HG03103 (cell line): ENCODE measurements at regions not wholly inside any gene's neighbourhood (a gene's known extent, or its start where the extent isn't known, plus 50 kb on each side); places are given as distances from the start of the nearest gene placed in this dataset.

Source experiments
- ATAC-seq: cut with Tn5 transposase; IDR thresholded peaks from one replicate; pipeline ENCODE4 v1.9.1; 2021; ENCODE audit warnings: low read depth; ENCODE audit not compliant: unreplicated experiment

DNA sequence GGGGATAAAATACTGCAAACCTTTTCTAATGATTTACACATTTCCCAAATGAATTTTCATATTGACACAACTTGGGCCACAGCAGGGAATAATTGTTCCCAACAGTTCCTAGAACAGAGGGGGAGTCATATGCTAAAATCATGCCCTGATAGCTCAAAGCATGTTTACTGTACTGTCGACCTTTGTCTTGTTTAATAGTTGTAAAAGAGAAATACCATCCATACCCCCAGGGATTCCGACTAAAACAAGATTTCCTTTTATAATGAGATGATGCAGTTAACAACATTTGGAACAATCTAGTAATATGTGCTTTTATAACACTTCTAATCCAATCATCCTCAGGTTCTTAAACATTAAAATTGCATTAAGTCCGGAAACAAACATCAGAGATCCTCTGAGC is 759.7 kb downstream of the OLFM4 start:
- no peak for ATAC-seq

GRCh38 chr13:53800011-53800410 is 771.4 kb downstream of the OLFM4 start:
- no peak for ATAC-seq

- no peak for ATAC-seq
Measured at GRCh38 chr13:53807251-53807834, 778.7 kb downstream of the OLFM4 start.

DNA sequence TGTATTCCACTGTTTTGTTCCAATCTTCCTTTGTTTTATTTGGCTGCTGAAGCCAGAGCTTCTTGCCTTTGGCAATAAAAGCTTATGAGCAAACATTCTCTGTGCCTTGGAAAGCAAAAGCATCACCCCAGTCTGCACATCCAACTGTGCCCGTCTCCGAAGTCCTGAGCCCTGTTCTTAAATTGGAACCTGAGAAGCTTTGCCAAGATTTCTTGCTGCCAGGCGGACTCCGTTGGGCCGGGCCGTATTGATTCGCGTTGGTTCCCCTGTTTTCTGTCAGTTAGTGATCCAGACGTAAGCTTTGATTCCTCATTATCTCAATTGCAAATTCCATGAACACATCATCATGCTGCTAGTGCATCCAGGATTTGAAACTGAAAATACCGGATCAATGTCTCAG is 793.0 kb downstream of the OLFM4 start:
- no peak for ATAC-seq

- no peak for ATAC-seq
Measured at GRCh38 chr13:53822136-53822535, 793.5 kb downstream of the OLFM4 start.

DNA sequence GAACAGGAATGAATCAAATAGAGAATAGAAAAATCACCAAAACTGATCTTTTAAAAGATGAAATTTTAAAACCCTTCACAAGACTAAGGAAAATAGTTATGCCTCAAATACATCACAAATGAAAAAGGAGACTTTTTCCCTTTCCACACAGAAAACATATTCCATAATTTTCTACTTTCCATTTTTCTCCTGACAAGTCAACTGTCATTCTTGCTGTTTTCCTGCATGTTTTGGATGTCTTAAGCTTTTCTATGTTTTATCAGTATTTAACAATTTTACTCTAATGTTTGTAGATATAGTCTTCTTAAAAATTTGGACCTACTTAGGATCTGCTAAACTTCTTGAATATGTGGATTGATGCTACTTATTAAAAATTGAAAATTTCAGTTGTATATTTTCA is 810.8 kb downstream of the OLFM4 start:
- no peak for ATAC-seq

DNA sequence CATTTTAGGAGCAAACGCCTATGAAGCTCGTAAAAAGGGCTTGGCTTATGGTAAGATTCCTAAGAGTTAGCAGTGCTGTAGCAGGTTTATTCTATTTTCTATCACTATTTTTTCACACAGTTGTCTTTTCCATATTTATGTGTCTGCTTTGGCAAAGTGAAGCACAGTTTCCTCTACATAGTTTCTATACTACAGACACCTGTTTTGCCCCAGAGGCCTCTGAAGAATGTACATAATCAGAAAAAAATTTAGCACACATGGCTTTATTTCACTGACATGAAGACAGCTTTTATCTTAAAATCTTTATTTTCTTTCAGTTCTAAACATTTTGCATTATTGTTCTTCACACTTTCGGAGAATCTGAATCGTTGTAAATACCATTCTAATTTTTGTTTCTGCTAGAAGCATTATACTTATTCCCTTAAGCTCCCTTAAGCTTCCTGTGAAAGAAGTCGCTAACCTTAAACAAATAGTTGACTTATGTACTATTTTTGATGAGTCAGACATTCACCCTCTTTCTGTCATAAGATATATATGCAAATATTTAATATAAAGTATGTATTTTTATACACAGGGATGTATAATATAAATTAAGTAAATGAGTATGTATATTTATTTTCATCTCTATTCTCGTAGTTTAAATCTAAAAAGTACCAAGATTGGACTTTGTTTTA is 816.0 kb downstream of the OLFM4 start:
- ATAC-seq, result no peak

DNA sequence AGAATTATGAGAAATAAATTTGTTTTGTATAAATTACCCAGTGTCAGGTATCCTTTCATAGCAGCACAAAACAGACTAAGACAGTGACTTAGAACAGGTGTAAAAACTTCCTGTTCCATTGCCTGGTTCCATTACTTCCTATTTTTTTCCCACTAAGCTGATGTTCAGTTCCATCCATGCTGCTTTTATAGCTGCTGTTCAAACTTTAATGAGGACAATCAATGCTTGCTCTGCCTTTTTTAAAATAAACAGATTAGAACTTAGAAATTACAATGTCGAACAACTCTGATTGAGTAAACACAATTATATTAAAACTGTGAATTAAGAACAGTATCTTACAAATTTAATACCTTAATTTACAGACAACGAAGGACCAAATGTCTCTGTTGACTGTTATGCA is 818.9 kb downstream of the OLFM4 start:
- no peak for ATAC-seq

DNA sequence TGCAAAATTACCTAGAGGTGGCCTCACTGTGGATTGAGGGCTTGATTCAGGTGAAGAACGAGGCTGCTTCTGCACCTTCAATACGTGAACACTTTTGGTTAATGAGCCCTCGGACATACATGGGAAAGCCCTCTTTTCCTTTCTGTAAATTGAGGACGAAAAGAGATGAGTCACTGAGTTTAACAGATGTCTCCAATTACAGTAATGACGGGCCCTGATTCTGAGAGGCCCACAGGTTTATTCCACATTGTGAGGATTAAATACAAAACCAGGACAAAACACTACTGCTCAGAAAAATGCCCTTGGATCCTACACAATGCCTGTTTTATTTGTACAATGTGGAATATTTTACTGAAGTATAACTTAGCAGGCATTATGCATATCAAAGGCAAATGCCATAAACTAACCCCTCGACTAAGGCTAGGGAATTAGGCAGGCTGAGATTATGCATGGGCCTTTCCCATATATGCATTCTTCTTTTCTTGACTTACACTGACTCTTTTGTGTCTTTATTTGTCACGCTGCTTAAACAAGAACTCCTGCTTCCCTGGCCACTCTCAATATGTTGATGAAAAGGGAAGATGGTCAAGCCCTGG is 819.9 kb downstream of the OLFM4 start:
- ATAC-seq, result no peak

DNA sequence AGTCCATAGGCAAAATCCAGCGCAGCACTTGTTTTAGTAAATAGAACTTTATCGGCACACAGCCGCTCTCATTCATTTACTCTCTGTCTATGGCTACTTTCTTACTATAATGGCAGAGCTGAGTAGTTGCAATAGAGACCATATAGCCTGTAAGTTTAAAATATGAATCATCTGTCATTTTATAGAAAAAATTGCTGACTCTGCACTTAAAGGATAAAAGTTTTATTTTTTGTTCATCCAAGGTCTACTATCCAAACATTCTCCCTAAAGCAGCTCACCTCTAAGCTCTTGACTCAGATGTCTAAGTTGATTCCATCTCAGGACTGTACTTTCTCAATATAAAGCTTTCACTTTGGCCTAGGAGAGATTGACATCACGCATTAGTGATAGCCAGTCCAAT is 825.7 kb downstream of the OLFM4 start:
- ATAC-seq, result no peak

GRCh38 chr13:53856573-53857195 is 828.1 kb downstream of the OLFM4 start:
- no peak for ATAC-seq

GRCh38 chr13:53863520-53863919 is 834.9 kb downstream of the OLFM4 start:
- no peak for ATAC-seq

DNA sequence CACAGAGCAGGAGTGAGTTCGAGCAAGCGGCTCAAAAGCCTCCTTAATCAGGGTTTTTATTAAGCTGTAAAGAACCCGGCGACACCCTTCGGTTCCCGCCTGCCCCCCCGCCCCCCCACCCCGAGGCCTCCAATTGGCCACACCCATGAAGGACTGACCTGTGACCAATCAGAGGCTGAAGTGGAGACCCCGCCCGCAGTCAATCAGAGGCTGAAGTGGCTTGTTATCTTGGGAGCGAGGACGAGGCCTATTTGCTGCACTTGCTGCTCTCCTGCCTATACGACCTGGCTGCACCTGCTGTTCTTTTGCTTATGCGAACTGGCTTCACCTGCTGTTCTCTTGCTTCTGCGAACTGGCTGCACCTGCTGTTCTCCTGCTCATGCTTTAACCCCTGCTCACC is 844.9 kb downstream of the OLFM4 start:
- ATAC-seq, result no peak

DNA sequence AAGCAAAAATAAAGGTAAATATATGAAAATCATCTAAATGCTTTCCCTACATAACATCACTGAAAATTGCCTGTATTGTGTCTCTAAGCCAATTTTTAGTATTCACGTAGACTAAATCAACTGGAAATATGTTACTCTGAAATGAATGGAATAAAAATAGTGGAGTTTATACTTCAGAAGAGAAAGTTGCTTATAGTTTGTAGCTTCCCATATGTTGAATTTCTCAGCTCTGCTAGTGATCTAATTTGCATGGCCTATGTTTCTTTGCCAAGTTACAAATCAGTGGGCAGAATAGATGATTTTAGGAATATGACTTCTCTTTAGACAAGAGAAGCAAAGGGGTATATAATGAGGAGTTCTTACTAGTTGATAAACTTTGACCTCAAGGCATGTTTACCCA is 850.2 kb downstream of the OLFM4 start:
- no peak for ATAC-seq

DNA sequence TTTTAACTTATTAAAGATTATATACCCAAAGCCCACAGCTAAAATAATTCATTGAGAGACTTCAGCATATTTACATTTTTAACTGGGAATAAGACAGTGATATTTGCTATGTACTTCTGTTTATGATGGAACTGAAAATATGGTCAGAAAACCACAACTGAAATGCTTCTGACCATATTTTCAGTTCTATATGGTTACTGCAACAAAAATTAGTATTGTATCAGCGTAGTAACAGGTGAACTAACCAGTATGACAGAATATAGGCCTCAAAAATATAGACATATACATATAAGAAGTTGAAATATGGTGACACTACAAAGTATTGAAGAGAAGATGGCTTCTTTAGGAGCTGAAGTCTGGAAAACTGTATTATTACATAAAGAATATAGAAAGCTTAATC is 857.4 kb downstream of the OLFM4 start:
- no peak for ATAC-seq

DNA sequence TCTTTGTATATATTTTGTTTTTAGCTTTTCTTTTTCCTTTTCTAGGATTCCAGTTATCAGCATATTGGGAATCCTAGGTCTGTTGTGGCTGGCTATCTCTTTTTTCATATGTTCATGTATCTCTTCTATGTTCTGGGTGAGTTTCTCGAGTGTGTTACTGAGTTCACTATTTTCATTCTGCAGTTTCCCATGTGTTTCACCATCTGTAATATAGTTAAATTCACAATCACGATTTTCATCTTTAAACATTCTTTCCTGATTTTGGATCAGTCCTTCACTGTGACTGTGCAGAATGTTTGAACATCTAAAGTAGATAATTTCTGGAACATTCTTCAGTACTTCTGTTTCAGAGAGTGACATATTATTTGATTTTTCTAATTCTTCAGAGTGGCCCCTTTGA is 862.1 kb downstream of the OLFM4 start:
- ATAC-seq, result no peak

GRCh38 chr13:53901593-53901992 is 873.0 kb downstream of the OLFM4 start:
- no peak for ATAC-seq

DNA sequence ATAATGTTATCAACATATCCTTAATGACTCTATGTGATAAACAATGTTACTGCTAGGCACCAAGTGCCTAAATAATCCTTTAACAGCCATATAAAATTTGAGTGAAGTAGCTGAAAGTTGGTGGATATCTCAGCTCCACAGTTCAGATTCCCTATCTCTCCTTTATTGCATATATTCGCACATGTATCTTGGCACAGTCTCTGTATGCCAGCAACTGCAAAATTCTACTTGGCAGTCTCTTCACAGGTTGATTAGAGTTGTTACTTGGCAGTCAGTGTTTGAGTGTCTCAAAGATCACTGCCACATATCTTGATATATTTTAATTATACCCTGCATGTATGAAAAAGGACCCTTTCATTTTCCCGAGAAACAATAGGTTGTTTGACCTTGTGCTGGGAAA is 879.3 kb downstream of the OLFM4 start:
- ATAC-seq, result no peak

DNA sequence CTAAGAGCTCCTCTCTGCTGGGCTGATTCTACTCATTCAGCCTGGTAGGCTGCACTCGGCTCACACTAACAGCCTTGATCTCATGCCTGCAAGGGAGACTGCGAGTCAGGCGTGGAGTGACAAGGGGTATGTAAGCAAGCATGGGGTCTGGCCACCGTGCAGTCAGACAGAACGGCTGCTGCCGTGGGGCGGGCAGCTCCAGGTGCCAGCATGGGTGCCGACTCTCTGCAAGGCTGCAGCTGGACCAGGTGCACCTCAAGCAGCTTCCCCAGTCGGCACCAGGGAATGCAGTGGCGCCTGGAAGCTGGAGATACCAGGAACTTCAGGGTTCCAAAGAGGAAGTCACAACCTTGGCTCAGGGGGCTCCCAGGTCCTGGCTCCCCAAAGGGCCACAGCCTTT is 892.3 kb downstream of the OLFM4 start:
- ATAC-seq, result no peak

- no peak for ATAC-seq
Measured at GRCh38 chr13:53921473-53921872, 892.9 kb downstream of the OLFM4 start.

GRCh38 chr13:53941588-53942190 is 913.1 kb downstream of the OLFM4 start:
- no peak for ATAC-seq
